Loucy (cell line): ENCODE measurements at regions not wholly inside any gene's neighbourhood (a gene's known extent, or its start where the extent isn't known, plus 50 kb on each side); places are given as distances from the start of the nearest gene placed in this dataset.

Experiments
- CTCF ChIP-seq: fragments of 200-600 bp; sonication (generic); conservative IDR thresholded peaks from 2 replicates; pipeline ENCODE4 v1.5.1; 2014; ENCODE audit warnings: mild to moderate bottlenecking, antibody characterized with exemption, low read length
- EZH2phosphoT487 ChIP-seq: fragments of 200-600 bp; IDR thresholded peaks from 2 replicates; pipeline ENCODE4 v1.6.1; 2018; ENCODE audit warnings: antibody characterized with exemption, mild to moderate bottlenecking, moderate library complexity, borderline replicate concordance

GRCh38 chr3:180447136-180447535, 154.8 kb upstream of the TTC14 start:
- no peak for TF ChIP-seq CTCF
- TF ChIP-seq EZH2phosphoT487, result no peak
